ENCODE measurements at regions not wholly inside any gene's neighbourhood (a gene's known extent, or its start where the extent isn't known, plus 50 kb on each side); places are given as distances from the start of the nearest gene placed in this dataset.

- Histone ChIP-seq H3K4me1 (peaks cover 0 to 25% (median 6%) of the 10 kb centered on the region in 10 experiments; a peak in 12 of 20 replicates), H3K4me3 (no peak overlapping the region), H3K36me3 (no peaks in the 10 kb centered on the region), H4K20me1 (no peaks in the 10 kb centered on the region), H3K27me3 (no peaks in the 10 kb centered on the region), H3K9ac (no peak overlapping the region), H3K27ac (no peak overlapping the region), H3K4me2 (peak overlapping the region in 4 of 11 experiments; percentile 12 to 53 (median 36); a peak in 7 of 22 replicates), H3K9me3 (replicated peaks in 1 of 11) (peaks cover 5 to 21% (median 11%) of the 10 kb centered on the region in 11 experiments; a peak in 17 of 22 replicates)
- TF ChIP-seq Cebpa-rat (IDR thresholded peaks at IDR 0.05): no peak
These were observed 920.1 kb upstream of the AUTS2 start for GRCh38 chr7:68678196-68678595.

GRCh38 chr7:68679459-68680234, 918.6 kb upstream of the AUTS2 start:
- Histone ChIP-seq H3K9ac (no peak overlapping the region), H3K27me3 (no peaks in the 10 kb centered on the region), H3K36me3 (no peaks in the 10 kb centered on the region), H3K27ac (no peak overlapping the region), H3K9me3 (replicated peaks in 1 of 11) (peaks cover 0 to 11% (median 7%) of the 10 kb centered on the region in 11 experiments; a peak in 10 of 22 replicates), H3K4me1 (peaks cover 0 to 25% (median 6%) of the 10 kb centered on the region in 10 experiments; a peak in 12 of 20 replicates), H3K4me3 (no peak overlapping the region), H4K20me1 (no peaks in the 10 kb centered on the region), H3K4me2 (peak overlapping the region in 2 of 11 experiments; percentile 10 to 42; a peak in 1 of 22 replicates)
- TF ChIP-seq Cebpa-rat (IDR thresholded peaks at IDR 0.05): no peak

GRCh38 chr7:68680235-68680872, 917.9 kb upstream of the AUTS2 start:
- Histone ChIP-seq H3K9ac (no peak overlapping the region), H3K27me3 (no peaks in the 10 kb centered on the region), H3K4me3 (no peak overlapping the region), H3K4me1 (peaks cover 0 to 25% (median 6%) of the 10 kb centered on the region in 10 experiments; a peak in 12 of 20 replicates), H3K27ac (no peak overlapping the region), H3K36me3 (no peaks in the 10 kb centered on the region), H4K20me1 (no peaks in the 10 kb centered on the region), H3K4me2 (no peak overlapping the region), H3K9me3 (replicated peaks in 1 of 11) (peaks cover 0 to 8% (median 4%) of the 10 kb centered on the region in 11 experiments; a peak in 7 of 22 replicates)
- TF ChIP-seq Cebpa-rat (IDR thresholded peaks at IDR 0.05): no peak

GRCh38 chr7:68682910-68683309, 915.4 kb upstream of the AUTS2 start:
- no peak overlapping the region for H3K27ac ChIP-seq
- no peak overlapping the region for H3K9ac ChIP-seq
- H3K9me3 ChIP-seq (replicated peaks in 1 of 11): no peaks in the 10 kb centered on the region
- no peaks in the 10 kb centered on the region for H3K36me3 ChIP-seq
- H3K4me1 ChIP-seq: peaks cover 0 to 18% (median 5%) of the 10 kb centered on the region in 10 experiments; a peak in 12 of 20 replicates
- H3K4me3 ChIP-seq: no peak overlapping the region
- H3K27me3 ChIP-seq: no peaks in the 10 kb centered on the region
- H4K20me1 ChIP-seq: no peaks in the 10 kb centered on the region
- no peak for TF ChIP-seq Cebpa-rat (IDR thresholded peaks at IDR 0.05)
- H3K4me2 ChIP-seq: no peak overlapping the region

GRCh38 chr7:68684246-68684839, 913.9 kb upstream of the AUTS2 start:
- H3K27ac ChIP-seq: no peak overlapping the region
- H3K4me3 ChIP-seq: no peak overlapping the region
- no peak overlapping the region for H3K9ac ChIP-seq
- peaks cover 0 to 4% (median 0%) of the 10 kb centered on the region in 10 experiments; a peak in 1 of 20 replicates for H3K4me1 ChIP-seq
- H3K4me2 ChIP-seq: no peak overlapping the region
- no peaks in the 10 kb centered on the region for H3K27me3 ChIP-seq
- no peaks in the 10 kb centered on the region for H3K9me3 ChIP-seq (replicated peaks in 1 of 11)
- no peaks in the 10 kb centered on the region for H4K20me1 ChIP-seq
- no peaks in the 10 kb centered on the region for H3K36me3 ChIP-seq
- no peak for TF ChIP-seq Cebpa-rat (IDR thresholded peaks at IDR 0.05)

DNA sequence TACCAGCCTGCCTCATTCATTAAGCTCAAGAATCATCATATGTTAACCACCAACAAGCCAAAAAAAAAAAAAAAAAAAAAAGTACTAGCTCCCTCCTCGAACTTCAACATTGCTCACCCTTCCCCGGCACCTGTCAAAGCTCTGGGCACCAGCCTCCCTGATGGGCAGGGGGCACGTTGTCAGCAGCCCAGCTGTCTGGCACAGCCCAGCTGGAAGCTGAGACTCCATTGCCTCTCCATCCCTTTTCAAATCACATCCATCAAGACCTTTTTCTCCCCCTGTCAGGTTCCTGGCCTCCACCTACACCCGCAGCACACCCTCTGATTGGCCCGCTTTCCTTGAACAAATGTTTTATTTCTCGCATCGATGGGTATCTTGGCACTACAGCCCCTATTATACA, 913.3 kb upstream of the AUTS2 start:
- H3K4me2 ChIP-seq: no peak overlapping the region
- H3K27me3 ChIP-seq: no peaks in the 10 kb centered on the region
- no peak overlapping the region for H3K9ac ChIP-seq
- H3K27ac ChIP-seq: no peak overlapping the region
- H3K9me3 ChIP-seq (replicated peaks in 1 of 11): no peaks in the 10 kb centered on the region
- TF ChIP-seq Cebpa-rat (IDR thresholded peaks at IDR 0.05): no peak
- H3K4me3 ChIP-seq: no peak overlapping the region
- H3K36me3 ChIP-seq: no peaks in the 10 kb centered on the region
- no peaks in the 10 kb centered on the region for H3K4me1 ChIP-seq
- H4K20me1 ChIP-seq: no peaks in the 10 kb centered on the region

DNA sequence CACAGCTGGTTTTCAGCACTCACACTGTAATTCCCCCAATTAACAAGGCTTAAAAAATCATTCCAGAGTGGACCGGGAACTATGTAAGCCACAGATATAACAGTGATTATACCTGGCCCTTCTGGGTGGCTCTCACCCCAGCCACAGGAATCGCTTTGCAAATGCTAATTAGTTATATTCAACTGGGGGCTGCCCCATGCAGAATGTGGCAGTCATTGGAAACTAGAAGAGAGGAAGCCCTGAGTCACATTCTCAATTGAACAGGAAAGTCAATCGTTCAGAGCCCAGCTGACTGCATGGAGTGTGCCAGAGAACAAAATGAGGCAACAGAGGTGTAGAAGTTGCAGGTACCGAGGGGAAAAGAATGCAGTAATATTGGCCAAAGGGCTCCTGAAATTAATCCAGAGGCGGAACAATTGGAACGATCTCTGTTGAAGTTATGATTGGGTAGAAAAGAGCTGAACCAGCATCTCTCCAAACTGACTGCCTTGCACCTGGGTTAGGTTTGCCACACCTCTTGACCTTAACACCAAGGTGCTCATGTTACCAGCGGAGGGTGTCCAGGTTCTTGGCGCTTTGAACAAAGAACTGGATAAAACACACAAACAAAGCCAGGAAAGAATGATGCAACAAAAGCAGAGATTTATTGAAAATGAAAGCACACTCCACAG, 909.7 kb upstream of the AUTS2 start:
- no peak overlapping the region for H3K4me2 ChIP-seq
- H3K4me1 ChIP-seq: no peaks in the 10 kb centered on the region
- peaks cover 0 to 18% (median 0%) of the 10 kb centered on the region in 11 experiments; a peak in 2 of 22 replicates for H3K9me3 ChIP-seq (replicated peaks in 1 of 11)
- H3K9ac ChIP-seq: no peak overlapping the region
- no peak for TF ChIP-seq Cebpa-rat (IDR thresholded peaks at IDR 0.05)
- no peak overlapping the region for H3K4me3 ChIP-seq
- no peaks in the 10 kb centered on the region for H4K20me1 ChIP-seq
- H3K27me3 ChIP-seq: no peaks in the 10 kb centered on the region
- no peak overlapping the region for H3K27ac ChIP-seq
- H3K36me3 ChIP-seq: no peaks in the 10 kb centered on the region

- Histone ChIP-seq H3K27ac (no peak overlapping the region), H3K4me2 (no peak overlapping the region), H3K4me3 (no peak overlapping the region), H3K4me1 (no peaks in the 10 kb centered on the region), H3K27me3 (no peaks in the 10 kb centered on the region), H3K9me3 (replicated peaks in 1 of 11) (peaks cover 0 to 22% (median 0%) of the 10 kb centered on the region in 11 experiments; a peak in 2 of 22 replicates), H3K36me3 (no peaks in the 10 kb centered on the region), H3K9ac (no peak overlapping the region), H4K20me1 (no peaks in the 10 kb centered on the region)
- no peak for TF ChIP-seq Cebpa-rat (IDR thresholded peaks at IDR 0.05)
These were observed 909.2 kb upstream of the AUTS2 start for GRCh38 chr7:68689087-68689433.

All from BLaER1 treated with 17β-estradiol and CSF1 and Interleukin-3, amounts not matched to agents 10 nM and 100 nM (cell line).